NCI-H2029 (cell line): ENCODE measurements at regions not wholly inside any gene's neighbourhood (a gene's known extent, or its start where the extent isn't known, plus 50 kb on each side); places are given as distances from the start of the nearest gene placed in this dataset.

Experiments
- DNase-seq: peaks from one replicate; lab custom pipeline; 2025; lab: John Stamatoyannopoulos, UW

DNA sequence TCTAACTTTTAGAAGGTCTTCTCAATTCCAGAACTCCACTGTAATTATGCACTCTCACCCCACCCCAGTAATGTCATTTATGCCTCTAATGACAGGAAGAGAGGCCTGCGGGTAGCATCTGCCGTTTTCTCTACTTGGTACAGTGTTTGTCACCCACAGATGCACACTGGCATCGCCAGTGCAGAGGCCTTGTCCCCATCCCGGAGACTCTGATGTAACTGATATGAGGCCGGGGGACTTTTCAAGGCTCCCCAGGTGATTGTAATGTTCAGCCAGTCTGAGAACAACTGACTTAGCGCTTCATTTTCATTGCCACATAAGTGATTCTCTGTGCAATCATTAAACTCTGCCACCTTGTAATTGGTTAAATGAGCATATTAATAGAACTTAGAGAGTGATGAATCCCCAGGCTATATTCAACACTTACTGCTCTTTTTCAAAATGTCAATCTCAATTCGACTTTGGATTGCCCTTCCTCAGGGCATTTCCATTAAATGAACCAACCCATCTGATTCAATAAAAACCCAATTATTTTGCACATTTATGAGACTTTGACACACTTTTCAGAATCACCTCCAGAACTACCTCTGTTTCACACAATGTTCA lies 113.2 kb downstream of the HERPUD2 start:
- no peak for DNase-seq

DNA sequence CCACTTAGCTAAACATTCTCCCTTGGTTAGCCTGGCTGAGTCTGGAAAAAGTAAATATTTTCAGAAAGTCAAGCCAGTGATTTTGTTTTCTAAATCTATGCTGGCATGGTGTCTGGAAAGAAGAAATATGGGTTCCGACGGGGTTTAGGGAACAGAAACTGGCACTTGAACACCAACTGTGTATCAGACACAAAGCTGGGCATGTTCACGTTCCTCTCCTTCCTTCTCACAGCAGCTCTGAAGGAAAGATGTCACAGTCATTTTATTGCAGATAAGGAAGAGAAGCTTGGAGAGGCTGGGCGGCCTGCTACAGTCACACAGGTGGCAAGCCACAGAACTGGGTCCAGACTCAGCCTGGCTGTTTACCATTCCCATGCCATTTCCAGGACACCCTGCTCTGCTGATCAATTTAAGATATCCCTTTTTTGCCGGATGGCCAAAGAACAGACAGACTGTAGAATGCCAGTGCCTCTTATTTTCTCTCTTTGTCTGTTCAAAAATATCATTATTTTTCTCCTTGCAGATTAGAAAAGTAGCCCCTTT lies 118.8 kb downstream of the HERPUD2 start:
- DNase-seq = no peak

DNA sequence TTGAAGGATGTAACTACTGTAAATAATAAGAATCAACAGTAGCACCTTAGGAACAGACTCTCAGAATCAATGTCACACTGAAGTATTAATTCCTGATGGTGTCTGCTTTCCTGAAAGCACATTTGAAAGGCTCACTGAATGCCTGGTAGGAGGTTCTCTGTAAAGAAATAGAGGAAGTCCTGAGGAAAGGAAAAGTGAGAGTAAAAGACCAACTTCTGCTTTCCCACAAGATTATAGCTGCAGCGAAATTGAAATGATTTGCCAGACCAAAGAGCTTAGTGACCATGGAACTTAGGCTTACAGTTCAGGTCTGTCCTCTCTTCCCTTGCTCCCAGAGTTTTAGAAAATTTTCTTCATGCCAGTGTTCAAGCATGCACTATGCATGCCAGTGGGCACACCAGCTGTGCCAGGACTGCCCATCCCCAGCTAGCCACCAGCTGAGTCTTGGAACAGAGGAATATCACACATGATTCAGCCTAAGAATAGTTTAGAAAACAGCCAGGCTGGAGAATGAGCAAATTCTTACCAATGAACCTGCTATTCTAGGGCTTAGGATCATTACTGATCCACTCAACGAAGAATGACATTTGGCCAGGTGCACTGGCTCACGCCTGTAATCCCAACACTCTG lies 123.2 kb downstream of the HERPUD2 start:
- no peak for DNase-seq

DNA sequence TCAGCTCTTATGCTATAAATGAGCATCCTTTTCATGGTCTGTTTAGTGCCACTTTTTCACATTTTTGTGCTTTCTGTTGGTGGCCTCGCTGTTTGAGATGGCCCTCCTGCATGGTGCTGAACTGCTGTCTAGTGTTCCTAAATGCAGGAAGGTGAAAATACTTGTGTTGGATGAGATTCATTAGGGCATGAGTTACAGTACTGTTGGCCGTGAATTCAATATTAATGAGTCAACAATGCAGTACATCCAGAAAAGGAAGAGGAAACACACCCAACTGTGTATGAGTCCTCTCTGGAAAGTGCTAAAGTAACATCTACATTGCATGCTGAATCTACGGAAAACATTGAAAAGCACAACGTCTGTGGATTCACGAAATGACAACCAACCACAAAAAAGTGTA lies 124.0 kb downstream of the HERPUD2 start:
- no peak for DNase-seq

DNA sequence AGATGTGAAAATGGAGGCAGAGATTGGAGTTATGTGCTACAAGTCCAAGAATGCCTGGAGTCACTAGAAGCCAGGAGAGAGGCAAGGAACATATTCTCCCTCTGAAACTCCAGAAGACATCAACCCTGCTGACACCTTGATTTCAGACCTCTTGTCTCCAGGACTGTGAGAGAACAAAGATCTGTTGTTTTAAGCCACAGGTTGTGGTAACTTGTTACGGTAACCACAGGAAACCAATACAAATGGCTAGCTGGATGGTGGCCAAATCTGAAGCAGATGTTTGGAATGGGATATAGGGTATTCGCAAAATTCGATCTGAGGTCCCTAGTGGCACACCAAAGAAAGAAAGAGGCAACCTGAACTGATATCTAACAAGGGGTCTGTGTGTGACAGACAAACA lies 129.0 kb downstream of the HERPUD2 start:
- peak; percentile 10 for DNase-seq

DNA sequence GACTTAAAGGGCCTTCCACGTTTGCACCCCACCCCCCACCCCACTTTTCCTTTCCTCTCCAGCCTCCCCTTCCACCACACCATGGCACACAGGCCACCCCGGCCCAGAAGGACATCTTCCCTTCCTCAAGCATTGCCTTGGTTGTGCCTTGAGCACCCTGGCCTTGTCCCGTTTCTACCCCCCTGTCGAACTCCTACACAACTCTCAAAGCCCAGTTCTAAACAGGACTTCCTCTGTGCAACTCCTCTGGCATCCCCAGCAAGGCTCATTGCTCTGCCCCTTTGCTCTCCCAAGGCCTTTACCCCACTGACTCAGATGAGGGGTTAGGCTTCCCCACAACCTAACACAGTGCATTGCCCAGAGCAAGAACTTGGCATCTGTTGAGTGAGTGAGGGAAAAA lies 136.1 kb downstream of the HERPUD2 start:
- no peak for DNase-seq

DNA sequence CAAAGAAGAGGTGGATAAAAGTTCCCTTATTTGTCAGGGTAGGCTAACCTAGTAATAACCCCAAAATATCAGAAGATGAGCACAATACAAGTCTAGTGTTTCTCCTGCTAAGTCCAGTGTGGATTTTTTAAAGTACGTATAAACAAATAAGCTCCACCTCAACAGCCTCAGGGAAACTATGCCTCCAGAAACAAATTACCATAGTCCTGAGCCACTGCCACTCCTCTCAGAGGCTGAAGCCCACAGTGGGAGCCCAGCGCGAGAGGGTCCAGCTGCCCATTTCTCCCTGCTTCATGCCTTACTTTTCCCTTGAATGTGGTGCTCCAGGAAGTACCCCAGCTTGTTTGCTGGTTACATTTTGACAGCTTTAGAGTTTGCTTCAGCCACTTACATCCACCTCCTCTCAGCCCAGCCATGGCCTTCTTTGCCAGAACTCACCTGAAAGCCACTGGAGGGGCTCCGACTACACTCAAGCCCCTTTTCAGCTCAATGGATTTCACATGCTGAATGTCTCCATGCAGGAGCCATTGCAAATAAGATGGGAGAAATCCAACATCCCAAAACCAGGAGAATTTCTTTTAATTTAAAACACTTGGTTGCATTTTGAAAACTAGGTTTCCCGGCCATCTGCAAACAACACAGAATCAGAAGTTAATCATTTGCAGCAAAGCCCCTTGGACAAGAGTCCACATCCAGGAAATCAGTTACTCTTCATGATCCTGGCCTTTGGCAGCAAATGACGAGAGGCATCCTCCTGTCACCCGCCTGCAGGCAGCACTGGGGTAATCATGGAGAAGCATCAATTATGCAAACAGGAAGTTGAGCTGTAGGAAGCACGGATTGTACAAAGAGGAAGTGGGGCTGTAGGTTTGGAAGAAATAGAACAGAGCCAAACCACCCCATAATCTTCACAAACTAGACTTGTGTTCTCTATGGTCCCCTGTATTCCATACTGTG lies 138.1 kb downstream of the HERPUD2 start:
- no peak for DNase-seq

DNA sequence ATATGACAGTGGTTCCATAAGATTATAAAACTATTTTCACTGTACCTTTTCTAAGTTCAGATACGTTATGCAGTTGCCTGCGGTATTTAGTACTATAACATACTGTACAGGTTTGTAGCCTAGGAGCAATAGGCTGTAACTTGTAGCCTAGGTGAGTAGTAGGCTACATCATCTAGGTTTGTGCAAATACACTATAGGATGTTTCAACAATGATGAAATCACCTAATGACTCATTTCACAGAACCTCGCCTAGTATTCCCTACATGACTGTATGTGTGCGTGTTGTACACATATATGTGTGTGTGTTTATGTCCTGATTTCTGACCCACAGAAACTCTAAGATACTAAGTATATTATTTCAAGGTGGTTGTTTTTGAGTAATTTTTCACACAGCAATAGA lies 139.0 kb downstream of the HERPUD2 start:
- no peak for DNase-seq

DNA sequence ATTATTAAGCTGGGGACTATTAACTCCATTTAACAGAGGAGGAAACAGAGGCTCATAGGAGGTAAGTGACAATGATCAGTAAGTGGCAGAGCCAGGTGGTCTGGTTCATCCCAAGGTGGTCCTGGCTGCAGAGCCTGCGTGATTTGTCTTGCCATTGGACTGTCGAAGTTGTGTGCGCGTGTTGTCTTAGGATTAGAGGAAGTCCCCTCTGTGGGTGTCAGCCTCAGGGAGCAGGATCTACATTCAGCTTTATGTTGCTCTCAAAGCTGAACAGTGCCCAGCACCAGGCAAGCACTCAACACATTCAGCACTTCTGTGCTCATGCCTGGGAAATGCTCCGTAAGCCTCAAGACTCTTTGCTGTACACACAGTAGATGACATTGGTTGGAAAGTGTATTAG lies 139.5 kb downstream of the HERPUD2 start:
- no peak for DNase-seq

DNA sequence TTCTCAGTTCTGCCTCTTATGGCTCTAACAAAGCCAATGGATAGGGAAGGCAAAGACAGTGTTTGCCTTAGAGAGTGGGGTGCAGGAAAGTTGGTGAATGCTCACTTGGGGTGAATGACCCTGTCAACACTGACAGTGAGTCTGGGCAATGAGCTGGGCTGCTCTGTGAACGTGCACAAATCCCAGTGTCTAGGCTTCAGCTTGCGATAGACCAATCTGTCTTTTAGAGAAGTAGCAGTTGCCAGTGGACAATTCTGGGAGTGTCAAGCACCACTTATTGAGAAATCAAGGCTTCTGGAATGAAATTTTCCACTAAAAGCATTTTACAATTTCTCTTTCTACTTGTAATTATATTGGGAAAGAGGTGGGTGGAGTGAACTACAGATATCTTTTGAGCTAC lies 141.4 kb downstream of the HERPUD2 start:
- no peak for DNase-seq

DNA sequence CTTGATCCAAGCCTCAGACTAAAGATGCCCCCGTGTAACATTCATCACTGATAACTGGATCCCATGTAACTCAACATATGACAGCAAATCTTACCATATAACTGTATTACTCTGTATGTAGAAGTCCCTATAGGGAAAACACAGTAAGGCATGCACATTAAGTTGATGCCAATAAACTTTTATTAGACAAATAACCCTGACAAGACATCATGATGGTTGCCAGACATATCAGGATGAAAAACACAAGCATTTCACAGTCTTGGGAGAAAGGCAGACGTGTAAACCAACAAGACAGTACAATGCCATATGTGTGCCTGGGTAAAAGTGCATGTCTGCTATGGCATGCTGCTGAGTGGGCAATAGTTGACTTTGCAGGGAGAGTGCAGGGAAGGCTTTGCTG lies 142.2 kb downstream of the HERPUD2 start:
- no peak for DNase-seq

DNA sequence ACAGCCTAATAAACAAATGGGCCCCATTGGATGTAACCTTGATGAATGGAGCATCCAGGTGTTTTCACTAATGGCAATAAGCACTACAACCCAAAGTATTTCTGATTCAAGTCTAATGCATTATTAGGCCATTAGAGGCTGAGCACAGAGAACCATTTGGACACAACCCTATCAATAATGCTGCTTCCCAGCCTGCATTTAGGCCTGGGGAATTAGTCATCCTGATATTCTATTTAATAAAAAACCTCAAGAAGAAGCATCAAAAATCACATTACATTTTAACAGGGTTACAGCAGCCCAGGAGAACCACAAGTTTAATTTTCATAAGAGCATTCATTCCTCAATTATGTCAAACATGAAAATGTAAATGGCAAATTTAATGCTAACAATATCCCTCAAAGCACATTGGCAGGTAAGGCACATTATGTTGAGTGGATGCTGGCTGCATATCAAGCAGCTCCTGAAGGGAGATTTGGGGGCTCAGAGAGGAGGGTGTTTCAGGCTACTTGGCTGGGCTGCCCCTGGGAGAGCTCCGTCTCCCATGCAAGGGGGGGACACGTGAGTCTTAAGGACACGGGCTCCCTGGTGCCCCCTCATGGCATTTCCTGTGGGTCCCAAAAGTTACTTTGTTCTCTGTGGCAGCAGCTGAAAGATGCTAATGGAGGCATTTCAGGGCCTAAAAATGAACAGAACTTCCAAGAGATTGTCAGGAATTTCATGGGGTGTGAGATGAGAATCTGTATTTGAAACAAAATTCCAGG lies 143.4 kb downstream of the HERPUD2 start:
- DNase-seq = no peak

DNA sequence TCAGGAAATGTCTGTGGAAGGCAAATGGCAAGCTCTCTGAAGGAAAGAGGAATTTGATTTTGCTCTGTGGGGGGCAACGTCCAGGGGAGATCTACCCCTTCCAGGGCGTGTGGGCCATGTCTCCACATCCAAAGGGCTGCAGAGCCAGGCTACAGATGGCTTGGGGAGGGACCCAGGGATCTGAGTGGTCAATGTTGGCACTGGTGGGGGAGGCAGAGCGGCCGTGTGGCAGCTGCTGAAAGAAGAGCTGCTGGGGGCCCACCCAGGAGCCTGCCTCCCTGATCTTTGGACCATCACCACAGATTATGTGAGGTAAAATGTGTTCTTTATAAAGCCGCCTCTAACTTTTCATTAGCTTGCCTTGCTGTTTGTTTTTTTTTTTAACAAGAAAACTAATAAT lies 144.1 kb downstream of the HERPUD2 start:
- DNase-seq = no peak

DNA sequence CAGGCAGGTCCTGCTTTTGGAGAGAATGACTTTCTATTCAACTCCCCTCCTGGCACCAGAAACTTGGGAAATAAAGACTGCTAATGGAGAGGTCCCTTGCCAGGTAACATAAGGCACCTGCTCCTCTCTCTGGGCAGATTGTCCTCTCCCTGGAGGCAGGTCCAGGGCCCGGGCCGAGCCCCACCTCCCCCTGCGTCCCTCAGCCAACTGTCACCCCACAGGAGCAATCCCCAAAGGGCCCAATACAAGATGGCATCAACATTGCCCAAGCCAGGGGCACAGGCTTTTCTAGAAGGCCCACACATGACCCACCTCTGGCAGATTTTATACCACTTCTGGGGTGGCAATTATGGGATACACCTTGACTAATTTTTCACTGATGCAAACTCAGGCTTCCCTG lies 145.2 kb downstream of the HERPUD2 start:
- DNase-seq = no peak

DNA sequence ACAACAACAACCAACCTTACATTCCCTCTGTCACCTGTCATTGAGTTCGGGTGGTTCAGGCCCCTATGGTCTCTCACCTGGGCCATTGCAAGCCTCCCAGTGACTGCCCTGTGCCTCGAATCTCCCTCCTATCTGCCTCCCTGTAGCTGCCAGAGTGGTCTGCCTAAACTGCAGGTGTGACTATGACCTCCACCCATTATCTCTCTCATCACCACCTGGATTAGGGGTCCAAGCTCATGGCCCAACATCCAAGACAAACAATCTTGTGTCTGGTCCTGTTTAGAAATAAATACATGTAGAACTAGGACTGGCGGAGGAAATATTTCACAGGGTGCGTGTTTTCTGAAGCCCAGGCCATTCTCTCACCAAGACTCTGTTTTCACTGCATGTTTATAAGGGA lies 146.6 kb downstream of the HERPUD2 start:
- DNase-seq = no peak

DNA sequence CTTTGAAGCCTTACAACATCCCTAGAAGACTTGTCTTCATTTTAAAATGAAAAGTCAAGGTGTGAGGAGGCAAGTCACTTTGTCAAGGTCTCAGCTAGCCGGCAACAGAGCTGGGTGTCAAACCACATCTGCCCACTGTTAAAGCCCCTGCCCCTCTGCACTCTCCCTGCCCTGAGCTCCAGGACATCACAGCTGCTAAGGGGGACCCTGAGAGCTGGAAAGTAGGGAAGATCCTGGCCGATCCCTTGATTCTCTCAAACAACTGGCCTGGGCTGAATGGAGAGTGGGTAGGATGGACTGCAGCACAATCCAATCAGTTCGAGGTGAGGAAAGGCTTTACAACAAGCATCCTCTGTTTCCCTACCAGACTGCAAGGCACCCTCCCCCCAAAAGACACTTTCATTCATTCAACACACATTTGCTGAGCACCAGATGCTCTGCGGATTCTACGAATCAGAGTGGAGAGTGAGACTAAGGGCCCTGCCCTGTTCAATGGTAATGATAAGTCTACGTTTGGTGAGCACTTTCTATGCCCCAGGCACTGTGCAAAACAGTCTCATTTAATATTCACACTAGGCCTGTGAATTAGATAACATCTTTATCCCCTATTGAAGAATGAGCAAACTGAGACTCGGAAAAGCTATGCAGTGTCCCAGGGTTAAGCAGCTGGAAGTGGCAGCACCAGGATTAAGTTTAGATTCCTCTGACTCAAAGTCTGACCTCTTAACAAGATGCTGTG lies 148.1 kb downstream of the HERPUD2 start:
- DNase-seq = no peak

DNA sequence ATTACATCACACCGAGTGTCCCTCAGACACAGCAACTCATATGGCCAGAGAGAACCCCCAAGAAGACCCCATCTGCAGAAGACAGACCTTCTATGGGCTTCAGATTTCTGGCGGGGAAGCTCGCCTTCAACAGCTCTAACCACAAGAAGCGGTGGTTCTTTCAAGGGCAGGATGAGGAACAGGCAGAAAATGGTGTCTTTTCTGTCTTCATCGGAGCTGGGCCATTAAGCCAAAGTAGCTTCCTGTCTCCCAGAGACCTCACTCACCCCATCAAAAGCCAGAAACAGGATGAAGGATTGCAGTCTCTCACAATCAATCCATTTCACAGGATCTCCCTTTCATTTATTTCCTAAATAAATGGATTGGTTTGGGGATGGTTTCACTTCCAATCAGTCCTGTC lies 149.1 kb downstream of the HERPUD2 start:
- DNase-seq = no peak

DNA sequence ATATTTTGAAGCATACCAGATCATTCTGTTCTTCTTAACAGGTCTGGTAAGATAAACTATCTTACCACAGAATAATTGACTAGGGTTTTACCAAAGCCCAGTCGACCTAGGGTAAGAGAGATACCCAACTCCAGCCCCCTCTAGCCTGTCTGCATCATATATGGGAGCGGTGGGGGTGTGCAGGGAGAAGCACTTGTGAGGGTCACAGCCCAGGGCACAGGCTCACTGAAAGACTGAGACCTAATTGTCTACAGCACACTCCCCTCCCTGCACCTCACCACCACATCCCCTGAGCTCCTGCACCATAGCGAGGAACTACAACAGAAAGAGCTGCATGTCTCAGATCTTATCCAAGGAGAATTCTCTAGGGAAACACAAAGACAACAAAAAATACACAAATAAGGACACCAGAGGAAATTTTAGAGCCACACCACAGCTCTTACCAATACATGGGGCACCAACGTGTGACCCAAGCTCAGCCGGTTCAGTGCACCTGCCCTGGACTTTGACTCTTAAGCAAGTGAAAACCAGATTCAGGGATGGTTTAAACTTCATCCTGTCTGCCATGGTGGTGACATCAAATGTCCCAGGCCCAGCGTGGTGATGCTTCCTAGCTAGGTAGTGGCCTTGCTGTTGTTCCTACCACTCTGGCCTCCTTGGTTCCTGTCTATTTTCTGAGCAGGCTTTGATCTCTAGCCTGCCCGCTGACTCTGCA lies 150.8 kb downstream of the HERPUD2 start:
- no peak for DNase-seq

DNA sequence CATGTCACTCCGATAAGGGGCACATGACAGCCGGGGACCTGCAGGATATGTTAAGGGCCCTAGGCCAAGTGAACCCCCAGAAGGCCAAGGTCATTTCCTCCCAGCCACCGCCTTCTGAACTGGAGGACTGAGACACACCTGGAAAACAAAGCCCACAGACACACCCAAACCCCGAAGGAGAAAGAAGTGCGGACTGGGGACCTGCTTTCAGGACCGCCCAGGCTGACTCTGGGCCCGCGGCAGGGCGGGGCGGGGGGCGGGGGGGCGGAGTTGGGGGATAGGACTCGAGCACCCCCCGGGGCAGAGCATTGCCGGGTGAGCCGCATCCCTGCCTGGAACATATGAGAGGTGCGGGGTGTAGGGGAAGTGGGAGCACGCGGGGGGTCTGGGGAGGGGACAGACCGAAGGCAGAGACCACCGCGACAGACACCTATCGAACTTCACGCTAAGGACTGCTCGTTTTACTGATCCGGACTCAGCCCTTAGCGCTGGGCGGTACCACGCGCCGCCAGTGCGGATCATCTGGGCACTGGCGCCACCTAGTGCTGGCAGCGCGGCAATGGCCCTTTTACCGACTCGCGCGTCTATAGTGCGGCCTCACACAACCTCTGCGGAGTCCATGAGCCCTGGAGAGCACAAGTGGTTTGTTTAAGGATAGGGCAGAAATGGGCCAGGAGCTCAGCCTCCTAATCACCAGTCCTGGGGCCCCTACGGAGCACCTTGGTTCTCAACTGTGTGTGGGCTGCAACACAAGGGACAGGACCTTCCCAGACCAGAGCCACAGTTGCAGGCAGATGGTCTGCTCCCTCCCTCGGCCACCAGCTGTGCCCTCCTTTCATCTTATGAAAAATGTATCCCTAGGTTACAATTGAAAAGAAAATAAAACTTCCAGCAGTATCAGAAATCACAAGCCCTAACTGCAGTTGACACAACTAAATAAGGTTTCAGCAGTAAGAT lies 157.6 kb downstream of the HERPUD2 start:
- DNase-seq = peak; percentile 35
